ENCODE measurements at regions not wholly inside any gene's neighbourhood (a gene's known extent, or its start where the extent isn't known, plus 50 kb on each side); places are given as distances from the start of the nearest gene placed in this dataset.

GRCh38 chr2:85961053-85961452 lies 72.3 kb upstream of the ST3GAL5 start:
- Histone ChIP-seq H3K36me3 (ENCODE audit: control insufficient read depth in 4 of 4, insufficient read depth in 4 of 4, low read length in 4 of 4) (no peaks in the 10 kb centered on the region), H3K9me3 (ENCODE audit: control insufficient read depth in 4 of 4, insufficient read depth in 3 of 4, low read length in 3 of 4) (peaks cover 0 to 4% (median 0%) of the 10 kb centered on the region in 4 donors), H3K27ac (ENCODE audit: low read depth in 1 of 2, low read length in 1 of 2) (no peak overlapping the region), H3K4me1 (ENCODE audit: control insufficient read depth in 5 of 5, insufficient read depth in 5 of 5, low read length in 5 of 5) (peaks cover 0 to 8% (median 0%) of the 10 kb centered on the region in 5 donors), H3K4me3 (no peak overlapping the region), H3K9ac (ENCODE audit: insufficient read depth in 1 of 2, low read length in 2 of 2) (no peak overlapping the region), H3K27me3 (ENCODE audit: control insufficient read depth in 3 of 3, insufficient read depth in 3 of 3, low read length in 2 of 3) (no peaks in the 10 kb centered on the region)
- ATAC-seq (ENCODE audit: insufficient read depth, low FRiP score) (no peak), DNase-seq (no peak)
- no peak for TF ChIP-seq CTCF (IDR thresholded peaks at IDR 0.05; ENCODE audit: control extremely low read depth, extremely low read depth)
- 91 to 100% methylated on average over 2 of the region's 2 CpGs for WGBS, 2 donors

- WGBS, 2 donors, result 92 to 96% methylated on average over 2 of the region's 2 CpGs
- Histone ChIP-seq H3K27me3 (ENCODE audit: control insufficient read depth in 3 of 3, insufficient read depth in 3 of 3, low read length in 2 of 3) (no peaks in the 10 kb centered on the region), H3K27ac (ENCODE audit: low read depth in 1 of 2, low read length in 1 of 2) (no peak overlapping the region), H3K36me3 (ENCODE audit: control insufficient read depth in 4 of 4, insufficient read depth in 4 of 4, low read length in 4 of 4) (no peaks in the 10 kb centered on the region), H3K9ac (ENCODE audit: insufficient read depth in 1 of 2, low read length in 2 of 2) (no peak overlapping the region), H3K4me1 (ENCODE audit: control insufficient read depth in 5 of 5, insufficient read depth in 5 of 5, low read length in 5 of 5) (peaks cover 0 to 8% (median 0%) of the 10 kb centered on the region in 5 donors), H3K4me3 (no peak overlapping the region), H3K9me3 (ENCODE audit: control insufficient read depth in 4 of 4, insufficient read depth in 3 of 4, low read length in 3 of 4) (peaks cover 0 to 4% (median 0%) of the 10 kb centered on the region in 4 donors)
- no peak for TF ChIP-seq CTCF (IDR thresholded peaks at IDR 0.05; ENCODE audit: control extremely low read depth, extremely low read depth)
- DNase-seq (no peak), ATAC-seq (ENCODE audit: insufficient read depth, low FRiP score) (no peak)
Observed at GRCh38 chr2:85959826-85960225, 71.0 kb upstream of the ST3GAL5 start.

GRCh38 chr2:85959185-85959584 lies 70.4 kb upstream of the ST3GAL5 start:
- Histone ChIP-seq H3K27me3 (ENCODE audit: control insufficient read depth in 3 of 3, insufficient read depth in 3 of 3, low read length in 2 of 3) (no peaks in the 10 kb centered on the region), H3K27ac (ENCODE audit: low read depth in 1 of 2, low read length in 1 of 2) (no peak overlapping the region), H3K9ac (ENCODE audit: insufficient read depth in 1 of 2, low read length in 2 of 2) (no peak overlapping the region), H3K4me3 (no peak overlapping the region), H3K9me3 (ENCODE audit: control insufficient read depth in 4 of 4, insufficient read depth in 3 of 4, low read length in 3 of 4) (peaks cover 0 to 4% (median 0%) of the 10 kb centered on the region in 4 donors), H3K36me3 (ENCODE audit: control insufficient read depth in 4 of 4, insufficient read depth in 4 of 4, low read length in 4 of 4) (no peaks in the 10 kb centered on the region), H3K4me1 (ENCODE audit: control insufficient read depth in 5 of 5, insufficient read depth in 5 of 5, low read length in 5 of 5) (peaks cover 0 to 11% (median 0%) of the 10 kb centered on the region in 5 donors)
- ATAC-seq (ENCODE audit: insufficient read depth, low FRiP score) (no peak), DNase-seq (no peak)
- 72 to 86% methylated on average over 5 of the region's 5 CpGs for WGBS, 2 donors
- no peak for TF ChIP-seq CTCF (IDR thresholded peaks at IDR 0.05; ENCODE audit: control extremely low read depth, extremely low read depth)

- no peak overlapping the region for H3K4me3 ChIP-seq
- 88 to 94% methylated on average over 15 of the region's 15 CpGs for WGBS, 2 donors
- ATAC-seq (ENCODE audit: insufficient read depth, low FRiP score) (no peak), DNase-seq (no peak)
- H3K9me3 ChIP-seq (ENCODE audit: control insufficient read depth in 4 of 4, insufficient read depth in 3 of 4, low read length in 3 of 4), result peaks cover 0 to 4% (median 0%) of the 10 kb centered on the region in 4 donors
- peaks cover 0 to 13% (median 0%) of the 10 kb centered on the region in 5 donors for H3K4me1 ChIP-seq (ENCODE audit: control insufficient read depth in 5 of 5, insufficient read depth in 5 of 5, low read length in 5 of 5)
- no peak overlapping the region for H3K9ac ChIP-seq (ENCODE audit: insufficient read depth in 1 of 2, low read length in 2 of 2)
- H3K27me3 ChIP-seq (ENCODE audit: control insufficient read depth in 3 of 3, insufficient read depth in 3 of 3, low read length in 2 of 3), result no peaks in the 10 kb centered on the region
- TF ChIP-seq CTCF (IDR thresholded peaks at IDR 0.05; ENCODE audit: control extremely low read depth, extremely low read depth), result no peak
- no peaks in the 10 kb centered on the region for H3K36me3 ChIP-seq (ENCODE audit: control insufficient read depth in 4 of 4, insufficient read depth in 4 of 4, low read length in 4 of 4)
- H3K27ac ChIP-seq (ENCODE audit: low read depth in 1 of 2, low read length in 1 of 2), result no peak overlapping the region
Observed at GRCh38 chr2:85958731-85959130, 69.9 kb upstream of the ST3GAL5 start.
